ENCODE measurements at regions not wholly inside any gene's neighbourhood (a gene's known extent, or its start where the extent isn't known, plus 50 kb on each side); places are given as distances from the start of the nearest gene placed in this dataset.
A peak's percentile ranks its signal among the peaks of the same experiment; 100 is the strongest.
"Not testable (repeated sequence)": the region's sequence is repeated elsewhere in the genome, so short reads cannot be mapped to it uniquely, and the experiment has no call there.

DNA sequence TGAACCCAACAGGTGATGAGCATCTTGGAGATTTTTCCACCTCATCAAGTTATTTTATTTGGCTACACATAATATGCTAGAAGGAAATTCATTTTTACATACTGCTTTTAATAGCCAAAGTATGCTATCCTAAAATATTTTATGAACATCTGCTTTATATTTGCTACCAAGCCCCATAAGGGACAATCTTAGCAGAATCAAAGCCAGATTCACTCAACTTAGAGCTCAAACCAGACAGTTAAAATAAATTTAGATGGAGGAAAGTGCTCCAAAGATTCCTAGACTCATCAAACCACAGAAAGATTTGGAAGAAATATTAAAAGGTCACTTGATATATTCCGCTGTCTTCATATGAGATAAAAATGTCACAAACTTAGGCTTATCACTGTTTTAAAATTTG is 637.1 kb upstream of the CCNG1 start:
- DNase-seq, result peak; percentile 43

DNA sequence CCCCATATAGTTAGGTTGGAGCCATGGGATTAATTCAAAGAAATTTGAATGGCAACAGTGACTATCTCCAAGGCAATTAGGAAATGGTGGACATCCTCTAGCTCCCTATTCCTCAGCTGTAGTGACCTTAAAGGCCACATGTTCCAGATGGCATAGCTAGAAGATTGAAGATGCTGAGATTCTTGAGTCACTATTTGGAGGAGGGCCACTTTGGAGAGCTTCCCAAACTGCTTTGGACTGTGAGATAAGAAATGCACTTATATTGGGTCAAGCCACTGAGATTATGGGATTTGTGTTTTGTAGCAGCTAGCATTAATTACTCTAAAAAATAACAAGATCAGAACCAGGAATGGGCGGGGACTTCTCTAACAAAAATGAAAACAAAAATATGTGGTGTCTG is 636.2 kb upstream of the CCNG1 start:
- peak; percentile 15 for DNase-seq

DNA sequence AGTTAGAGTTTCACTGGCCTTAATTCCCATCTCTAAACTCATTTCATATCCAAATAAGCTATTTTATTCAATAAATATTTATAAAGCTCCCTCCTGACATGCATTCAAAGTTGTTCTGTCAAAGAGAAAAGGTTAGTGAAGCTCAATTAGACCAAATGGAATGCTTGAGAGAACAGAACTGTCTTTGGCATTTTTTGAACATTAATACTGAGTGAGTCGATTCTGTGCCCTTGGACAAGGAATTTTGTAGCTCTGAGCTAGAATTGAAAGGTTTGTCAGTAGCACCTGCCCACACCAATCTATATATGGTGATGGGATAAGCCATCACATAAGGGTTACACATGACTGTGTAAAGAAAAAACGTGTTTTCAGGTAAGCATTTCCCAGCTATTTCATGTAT is 631.2 kb upstream of the CCNG1 start:
- no peak for DNase-seq

DNA sequence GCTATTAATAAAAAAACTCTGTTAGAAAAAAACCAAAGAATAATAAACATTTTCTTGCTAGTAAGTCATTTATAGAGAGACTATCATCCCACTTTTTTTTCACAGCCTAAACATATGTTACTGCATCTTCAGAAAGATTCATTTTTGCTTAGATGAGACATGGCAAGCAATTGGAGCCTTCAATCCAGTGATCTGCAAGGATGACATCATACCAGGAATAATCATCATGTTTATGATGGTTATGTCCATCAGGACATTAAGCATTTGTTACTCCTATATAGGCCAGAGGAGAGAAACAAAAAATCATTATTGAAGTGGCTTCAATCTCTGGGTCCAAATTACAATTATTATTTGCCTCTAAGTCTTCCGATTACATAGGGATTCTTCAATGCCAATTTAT is 626.3 kb upstream of the CCNG1 start:
- DNase-seq, result no peak

DNA sequence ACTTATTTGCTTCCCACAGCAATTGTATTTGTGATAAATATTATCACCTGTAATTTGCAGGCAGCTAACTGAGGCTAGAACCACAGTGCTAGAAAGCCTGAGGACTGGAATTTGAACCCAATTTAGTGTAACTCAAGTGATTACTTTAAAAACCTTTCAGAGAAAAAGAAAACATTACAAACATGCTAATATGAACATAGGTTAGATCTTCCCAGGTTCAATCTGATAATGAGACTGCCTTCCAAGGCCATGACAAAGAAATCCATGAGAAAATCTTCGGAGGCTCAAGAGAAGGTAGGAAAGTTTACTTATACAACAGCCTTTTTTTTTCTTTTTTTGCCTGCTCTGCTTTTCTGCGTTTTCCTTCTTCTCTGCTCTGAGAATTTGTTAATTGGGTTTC is 620.6 kb upstream of the CCNG1 start:
- DNase-seq, result no peak

DNA sequence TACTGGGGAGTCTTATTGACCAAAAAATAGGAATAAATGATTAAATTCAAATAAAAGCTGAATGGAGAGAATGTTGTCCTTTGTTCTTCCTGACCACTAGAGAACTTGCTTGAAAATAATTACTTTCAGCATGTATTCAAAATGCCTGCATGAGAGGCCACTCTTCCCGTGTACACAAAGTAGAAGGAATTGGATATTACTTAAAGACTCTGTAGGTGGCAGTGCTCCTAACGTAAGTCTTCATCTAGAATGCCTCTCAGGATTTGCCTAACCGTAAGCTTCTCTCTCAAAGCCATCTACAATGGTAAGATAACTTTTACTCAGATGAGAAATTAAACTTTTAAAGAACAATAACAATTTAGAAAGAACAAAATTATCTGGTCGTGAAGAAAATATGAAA is 620.0 kb upstream of the CCNG1 start:
- no peak for DNase-seq

DNA sequence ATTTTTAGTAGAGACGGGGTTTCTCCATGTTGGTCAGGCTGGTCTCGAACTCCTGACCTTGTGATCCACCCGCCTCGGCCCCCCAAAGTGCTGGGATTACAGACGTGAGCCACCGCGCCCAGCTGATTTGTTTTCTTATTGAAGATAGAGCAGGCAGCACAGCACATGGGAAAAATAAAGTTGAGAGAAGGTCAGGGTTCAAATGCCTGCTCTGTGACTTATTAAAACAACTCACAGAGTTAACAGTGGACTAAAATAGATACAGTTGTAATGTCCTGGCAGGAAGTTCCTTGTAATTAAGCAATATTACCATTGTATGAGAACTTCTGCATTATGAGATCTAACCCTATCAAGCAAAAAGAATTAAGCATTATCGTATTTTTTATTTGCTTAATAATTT is 615.7 kb upstream of the CCNG1 start:
- DNase-seq, result not testable (repeated sequence)

DNA sequence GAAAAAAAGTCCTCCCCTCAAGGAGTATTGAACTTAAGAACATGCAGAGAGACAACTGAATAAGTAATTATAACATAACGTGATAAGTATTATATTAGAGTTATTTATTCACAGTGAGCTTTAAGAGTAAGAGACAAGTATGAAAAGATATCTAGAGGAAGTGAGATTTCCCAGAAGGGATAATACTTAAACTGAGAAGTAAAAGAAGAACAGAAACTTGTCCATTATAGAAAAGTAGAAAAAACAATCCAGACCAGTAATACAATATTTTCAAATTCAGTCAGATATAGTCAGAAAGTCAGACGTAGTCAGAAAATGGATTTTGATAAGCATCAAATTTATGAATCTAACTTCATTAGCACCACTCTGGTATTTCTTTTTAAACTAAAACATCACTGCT is 613.0 kb upstream of the CCNG1 start:
- no peak for DNase-seq

DNA sequence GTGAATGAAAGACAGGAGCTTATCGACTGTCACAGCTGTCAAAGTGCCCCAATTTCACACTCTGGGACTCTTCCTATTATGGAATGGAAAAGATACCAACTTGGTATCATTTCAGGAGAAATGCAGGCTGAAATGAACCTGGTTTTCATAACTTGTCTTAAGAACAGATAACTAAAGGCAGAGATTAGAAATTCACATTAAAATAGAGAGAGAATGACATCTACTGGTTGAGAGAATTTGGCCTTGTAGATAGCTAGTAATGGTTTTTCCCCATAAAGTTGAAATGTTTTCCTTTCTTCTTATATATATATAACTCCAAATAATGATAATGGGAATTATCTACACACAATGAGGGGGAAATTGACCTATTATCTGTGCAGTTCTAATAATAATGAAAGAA is 600.2 kb upstream of the CCNG1 start:
- no peak for DNase-seq

DNA sequence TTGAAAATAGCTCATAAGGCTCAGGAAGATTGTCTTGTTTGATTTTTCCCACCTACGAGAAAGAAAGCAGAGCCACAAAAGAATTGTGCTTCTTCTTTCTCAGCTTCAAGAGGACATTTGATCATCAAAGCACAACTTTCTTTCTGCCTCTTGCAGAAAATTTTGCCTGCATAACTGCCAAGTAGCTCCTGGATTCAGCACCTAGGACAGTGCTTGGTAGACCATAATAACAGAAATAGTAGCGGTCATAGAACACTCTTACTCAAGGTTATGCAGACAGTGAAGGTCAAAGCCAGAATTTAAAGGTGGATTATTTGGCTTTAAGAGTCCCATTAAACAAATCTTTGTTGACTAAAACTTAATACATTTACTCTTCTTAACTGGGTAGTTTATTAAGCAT is 594.7 kb upstream of the CCNG1 start:
- no peak for DNase-seq

DNA sequence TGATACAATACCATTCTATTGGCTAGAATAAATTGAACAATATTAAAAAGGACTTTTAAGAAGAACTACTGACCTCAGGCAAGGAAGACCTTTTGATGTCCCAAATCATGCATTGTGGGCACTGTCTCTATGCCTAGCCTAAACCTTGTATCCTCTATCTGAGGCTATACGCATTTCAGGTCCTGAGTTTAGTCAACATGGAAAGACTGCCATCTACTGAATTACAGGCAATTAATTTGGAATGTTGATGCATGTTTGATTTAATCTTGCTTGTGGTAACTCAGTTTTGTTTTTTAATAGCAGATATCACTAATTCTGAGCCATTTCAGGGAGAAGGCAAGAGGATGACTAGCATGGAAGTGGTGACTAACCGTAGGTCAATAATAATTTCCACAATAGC is 585.3 kb upstream of the CCNG1 start:
- DNase-seq, result no peak

DNA sequence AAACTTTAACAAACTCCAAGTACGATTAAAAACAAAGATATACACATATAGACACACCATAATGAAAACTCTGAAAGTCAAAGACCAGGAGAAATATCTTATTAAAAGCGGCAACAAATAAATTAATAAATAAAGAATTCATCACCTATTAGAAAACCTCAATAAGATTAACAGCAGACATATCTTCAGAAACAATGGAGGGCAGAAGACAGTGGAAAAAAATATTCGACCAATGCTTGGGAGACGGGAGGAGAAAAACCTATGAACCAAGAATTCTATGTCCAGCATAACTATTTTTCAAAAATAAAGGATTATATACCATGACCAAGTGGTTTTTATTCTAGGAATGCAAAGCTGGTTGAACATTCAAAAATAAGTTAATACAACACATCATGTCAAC is 578.6 kb upstream of the CCNG1 start:
- DNase-seq, result no peak

DNA sequence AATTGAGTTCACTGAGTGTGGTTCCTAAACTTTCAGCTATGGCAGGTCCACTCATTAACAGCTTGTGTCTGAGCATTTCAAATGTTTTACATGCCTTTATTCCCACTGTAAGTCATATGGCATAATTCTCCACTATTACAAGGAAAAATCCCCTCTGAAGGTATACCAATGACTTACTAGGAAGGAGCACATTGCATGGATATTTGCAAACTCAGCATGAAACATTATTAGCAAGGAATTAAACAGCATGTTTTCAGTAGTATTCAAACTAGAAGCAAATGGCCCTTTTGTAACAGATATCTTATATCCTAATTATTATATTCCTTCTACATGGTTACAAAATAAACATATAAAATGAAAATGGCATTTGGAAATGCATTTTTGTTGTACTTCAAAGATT is 566.4 kb upstream of the CCNG1 start:
- DNase-seq, result no peak

DNA sequence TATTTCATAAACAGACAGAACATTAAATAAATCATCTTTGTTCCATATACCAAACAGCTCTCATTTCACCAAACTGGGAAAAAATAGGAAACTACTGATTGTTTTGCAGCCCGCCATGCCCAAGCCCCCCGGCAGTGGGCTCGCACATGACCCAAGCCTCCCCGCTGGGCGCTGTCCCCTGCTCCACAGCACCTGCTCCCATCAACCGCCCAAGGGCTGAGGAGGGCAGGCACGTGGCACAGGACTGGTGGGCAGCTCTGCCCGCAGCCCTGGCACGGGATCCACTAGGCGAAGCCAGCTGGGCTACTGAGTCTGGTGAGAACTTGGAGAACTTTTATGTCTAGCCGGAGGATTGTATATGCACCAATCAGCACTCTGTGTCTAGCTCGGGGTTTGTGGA is 554.8 kb upstream of the CCNG1 start:
- DNase-seq, result no peak

DNA sequence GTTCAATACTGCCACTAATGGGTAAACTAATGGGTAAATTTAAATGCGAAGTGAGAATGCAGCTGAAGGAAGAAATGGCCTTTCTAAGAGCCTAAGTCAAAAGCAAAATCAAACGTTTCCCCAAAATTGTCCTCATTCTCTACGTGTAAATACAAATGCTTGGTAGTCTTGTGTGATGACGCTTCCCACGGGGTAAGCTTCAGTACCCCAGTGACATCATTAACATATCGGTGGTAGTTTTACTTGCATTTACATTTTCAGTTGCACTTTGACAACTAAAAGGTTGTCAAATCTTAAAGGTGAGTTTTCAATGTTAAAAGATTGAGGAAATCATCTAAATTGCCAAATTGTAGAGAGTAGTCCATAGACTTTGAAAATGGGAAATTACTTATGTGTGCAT is 550.7 kb upstream of the CCNG1 start:
- no peak for DNase-seq

DNA sequence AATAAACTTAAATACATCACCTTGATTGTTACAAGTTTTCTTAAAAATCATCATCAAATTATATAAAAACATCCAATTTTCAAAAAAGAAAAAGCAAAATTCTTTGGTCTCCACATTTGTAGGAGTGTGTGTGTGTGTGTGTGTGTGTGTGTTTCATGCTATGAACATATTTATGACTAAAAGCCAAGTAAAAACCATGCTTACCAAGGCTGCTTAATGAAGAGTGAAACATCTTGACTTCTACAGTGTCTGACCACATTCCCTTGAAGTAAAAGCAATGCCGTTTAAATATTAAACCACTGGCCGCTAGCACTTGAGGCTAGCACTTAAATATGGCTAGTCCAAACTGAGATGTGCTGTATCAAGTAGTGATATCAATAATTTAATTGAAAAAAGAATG is 549.1 kb upstream of the CCNG1 start:
- DNase-seq, result no peak

DNA sequence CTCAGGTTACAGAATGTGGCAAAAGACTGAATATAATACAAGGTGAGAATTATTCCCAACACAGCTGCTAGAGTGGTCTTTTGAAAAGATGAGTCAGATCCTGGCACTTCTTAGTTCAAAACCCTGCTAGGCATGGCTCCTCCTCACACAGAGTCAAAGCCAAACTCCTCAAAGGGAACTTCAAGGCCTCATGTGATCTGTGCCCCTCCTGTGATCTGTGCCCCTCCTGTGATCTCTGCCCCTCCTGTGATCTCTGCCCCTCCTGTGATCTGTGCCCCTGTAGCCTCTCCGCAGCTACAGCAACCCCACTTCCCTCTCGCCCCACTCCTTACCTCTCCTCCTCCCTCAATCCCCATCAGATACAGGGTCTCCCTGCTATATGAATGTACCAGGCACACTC is 525.5 kb upstream of the CCNG1 start:
- DNase-seq, result no peak

DNA sequence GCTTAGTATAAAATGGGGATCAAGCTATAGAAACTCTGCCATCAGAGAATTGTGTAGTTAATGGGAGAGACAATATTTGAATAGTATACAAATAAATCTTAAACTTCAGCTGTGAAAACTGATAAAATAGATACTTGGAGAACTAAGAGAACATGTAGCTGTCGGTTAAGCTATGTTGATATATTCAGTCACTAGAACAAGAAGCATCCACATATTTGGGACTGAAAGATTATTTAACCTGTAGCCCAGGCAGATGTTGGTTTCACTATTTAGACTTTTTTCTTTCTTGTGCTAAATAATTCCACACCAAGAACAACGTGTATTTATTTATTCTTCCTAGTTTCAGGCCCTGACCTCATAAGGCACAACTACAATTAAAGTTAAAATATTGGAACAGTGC is 521.0 kb upstream of the CCNG1 start:
- no peak for DNase-seq

DNA sequence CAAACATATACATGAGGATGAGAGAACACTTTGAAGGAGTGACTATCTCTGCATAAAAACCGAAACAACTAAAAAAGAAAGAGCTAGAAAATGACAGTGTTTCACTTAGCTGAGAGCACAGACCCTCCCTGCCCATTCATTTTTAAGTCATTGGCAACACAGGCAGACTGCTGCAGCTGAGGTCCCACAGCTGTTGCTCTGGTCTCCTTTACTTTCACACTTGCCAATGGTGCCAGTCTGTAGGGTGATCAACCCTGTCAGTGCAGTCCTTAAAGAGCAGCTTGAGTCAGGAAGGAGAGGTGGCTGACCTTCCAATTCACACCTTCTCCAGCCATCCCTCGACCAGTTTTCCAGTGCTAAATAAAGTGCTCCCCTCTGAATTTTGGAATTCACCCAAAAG is 508.3 kb upstream of the CCNG1 start:
- DNase-seq, result no peak

DNA sequence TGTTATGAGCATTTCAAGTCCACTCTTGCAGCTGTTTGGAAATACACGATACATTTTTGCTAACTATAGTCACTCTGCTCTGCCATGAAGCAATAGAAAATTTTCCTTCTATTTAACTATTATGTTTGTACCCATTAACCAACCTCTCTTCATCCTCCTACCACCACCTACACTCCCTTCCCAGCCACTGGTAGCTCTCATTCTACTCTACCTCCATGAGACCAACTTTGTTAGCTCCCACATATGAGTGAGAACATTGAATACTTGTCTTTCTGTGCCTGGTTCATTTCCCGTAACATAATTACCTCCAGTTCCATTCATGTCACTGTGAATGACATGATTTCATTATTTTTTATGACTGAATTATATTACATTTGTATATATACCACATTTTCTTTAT is 505.9 kb upstream of the CCNG1 start:
- DNase-seq, result no peak

DNA sequence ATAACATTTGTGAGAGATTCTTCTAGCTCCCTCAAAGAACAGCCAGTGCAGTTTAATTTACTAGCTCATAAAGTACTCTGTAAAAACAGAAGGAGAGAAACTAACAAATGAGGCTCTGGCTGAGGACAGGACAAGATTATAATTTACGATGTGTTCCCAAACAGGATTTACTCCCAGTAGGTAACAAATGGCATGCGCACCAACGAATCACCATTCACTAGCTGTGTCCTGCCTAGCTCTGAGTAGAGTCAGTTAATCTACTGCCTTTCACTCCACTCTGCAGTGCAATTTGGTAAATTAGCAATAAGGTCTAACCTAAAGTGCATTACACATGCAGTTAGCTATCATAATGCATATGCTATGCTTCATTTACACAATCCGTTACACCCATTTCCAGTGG is 497.4 kb upstream of the CCNG1 start:
- no peak for DNase-seq

DNA sequence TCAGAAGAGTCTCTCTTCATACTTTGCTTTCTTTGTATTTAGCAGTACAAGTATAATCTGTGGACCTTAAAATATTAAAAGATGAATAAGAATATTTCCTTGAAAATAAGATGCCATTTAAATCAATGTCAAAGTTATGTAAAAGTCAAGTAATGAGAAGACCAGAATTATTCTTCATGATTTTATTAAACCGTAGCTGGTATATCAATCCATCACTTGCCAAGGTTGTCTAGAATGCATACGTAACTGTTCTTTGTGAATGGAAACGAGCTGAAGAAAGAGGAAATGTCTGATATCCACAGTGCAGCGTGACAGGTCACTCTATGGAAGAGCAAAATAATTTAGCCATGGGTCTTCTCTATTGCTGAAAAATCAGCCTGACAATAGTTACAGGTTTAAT is 488.7 kb upstream of the CCNG1 start:
- DNase-seq, result no peak

DNA sequence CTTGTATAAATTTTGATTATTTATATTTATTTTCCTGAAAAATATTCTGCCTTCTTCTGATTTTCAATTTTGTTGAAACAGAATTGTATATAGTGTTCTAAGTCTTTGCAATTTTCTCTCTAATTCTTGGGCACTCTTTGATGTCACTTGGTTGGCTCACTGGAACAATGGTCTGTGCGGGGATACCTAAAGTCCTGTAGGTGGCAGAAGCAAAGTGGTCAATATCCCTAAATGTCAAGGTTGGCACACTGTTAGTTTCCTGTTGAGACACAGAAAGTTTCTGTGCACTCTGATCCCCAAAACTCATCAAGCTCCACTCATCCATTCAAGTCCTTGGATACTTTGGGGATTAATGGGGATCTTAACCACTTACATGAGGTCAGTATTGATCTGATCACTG is 480.8 kb upstream of the CCNG1 start:
- no peak for DNase-seq

DNA sequence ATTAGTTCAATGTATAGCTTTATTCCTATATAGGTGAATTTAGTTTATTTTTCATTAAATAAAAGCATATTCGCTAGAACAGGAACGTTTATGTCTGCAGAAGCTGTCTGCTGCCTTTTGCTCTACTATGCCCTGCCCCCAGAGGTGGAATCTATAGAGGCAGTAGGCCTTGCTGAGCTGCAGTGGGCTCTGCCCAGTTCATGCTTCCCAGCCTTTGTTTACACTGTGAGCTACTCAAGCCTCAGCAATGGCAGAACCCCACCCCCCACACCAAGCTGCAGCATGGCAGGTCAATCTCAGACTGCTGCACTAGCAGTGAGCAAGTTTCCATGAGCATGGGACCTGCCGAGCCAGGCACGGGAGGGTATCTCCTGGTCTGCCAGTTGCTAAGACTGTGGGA is 473.3 kb upstream of the CCNG1 start:
- DNase-seq, result not testable (repeated sequence)

DNA sequence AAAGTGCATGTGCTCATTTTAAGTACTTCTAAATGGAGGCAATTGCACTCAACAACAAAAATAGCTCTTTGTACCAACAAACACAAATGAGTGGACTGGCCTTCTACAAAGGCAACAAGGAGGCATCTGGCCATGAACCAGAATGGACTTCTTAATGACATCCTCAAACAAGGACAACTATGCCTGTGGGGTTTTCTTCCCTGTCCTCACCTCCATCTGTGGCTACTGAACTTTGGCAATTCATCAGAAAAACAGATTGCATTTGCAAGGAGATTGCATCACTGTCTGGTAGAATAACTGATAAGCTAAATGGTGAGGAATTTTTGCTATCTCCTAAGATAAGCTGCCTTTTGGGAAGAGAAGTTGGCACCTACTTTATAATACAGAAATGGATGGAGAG is 447.3 kb upstream of the CCNG1 start:
- no peak for DNase-seq

All from muscle of arm (tissue), 1 donor.